ENCODE measurements at regions not wholly inside any gene's neighbourhood (a gene's known extent, or its start where the extent isn't known, plus 50 kb on each side); places are given as distances from the start of the nearest gene placed in this dataset.
A peak's percentile ranks its signal among the peaks of the same experiment; 100 is the strongest.

GRCh38 chr1:34320053-34320669, 143.5 kb downstream of the C1orf94 start:
- H3K4me2 ChIP-seq = no peak overlapping the region
- H3K4me1 ChIP-seq = no peaks in the 10 kb centered on the region
- H3K27me3 ChIP-seq = no peaks in the 10 kb centered on the region
- no peaks in the 10 kb centered on the region for H4K20me1 ChIP-seq
- H3K27ac ChIP-seq = no peak overlapping the region
- no peak for TF ChIP-seq Cebpa-rat (IDR thresholded peaks at IDR 0.05)
- H3K9ac ChIP-seq = no peak overlapping the region
- no peaks in the 10 kb centered on the region for H3K36me3 ChIP-seq
- no peak overlapping the region for H3K4me3 ChIP-seq
- peaks cover 20 to 33% (median 21%) of the 10 kb centered on the region in 11 experiments for H3K9me3 ChIP-seq (replicated peaks in 1 of 11)

- no peaks in the 10 kb centered on the region for H3K36me3 ChIP-seq
- peaks cover 0 to 14% (median 0%) of the 10 kb centered on the region in 11 experiments; a peak in 3 of 22 replicates for H3K9me3 ChIP-seq (replicated peaks in 1 of 11)
- no peak overlapping the region for H3K4me2 ChIP-seq
- TF ChIP-seq Cebpa-rat (IDR thresholded peaks at IDR 0.05) = no peak
- no peaks in the 10 kb centered on the region for H4K20me1 ChIP-seq
- no peak overlapping the region for H3K27ac ChIP-seq
- H3K9ac ChIP-seq = no peak overlapping the region
- H3K27me3 ChIP-seq = no peaks in the 10 kb centered on the region
- no peaks in the 10 kb centered on the region for H3K4me1 ChIP-seq
- H3K4me3 ChIP-seq = no peak overlapping the region
These were observed 146.3 kb downstream of the C1orf94 start for GRCh38 chr1:34322969-34323368.

- Histone ChIP-seq H3K9me3 (replicated peaks in 1 of 11) (peaks cover 0 to 14% (median 0%) of the 10 kb centered on the region in 11 experiments; a peak in 3 of 22 replicates), H3K4me2 (no peak overlapping the region), H4K20me1 (no peaks in the 10 kb centered on the region), H3K4me3 (no peak overlapping the region), H3K27me3 (no peaks in the 10 kb centered on the region), H3K9ac (no peak overlapping the region), H3K36me3 (no peaks in the 10 kb centered on the region), H3K27ac (no peak overlapping the region), H3K4me1 (no peaks in the 10 kb centered on the region)
- TF ChIP-seq Cebpa-rat (IDR thresholded peaks at IDR 0.05) = no peak
These were observed 148.3 kb downstream of the C1orf94 start for GRCh38 chr1:34324879-34325440.

- no peaks in the 10 kb centered on the region for H4K20me1 ChIP-seq
- H3K4me1 ChIP-seq = no peaks in the 10 kb centered on the region; a peak in 1 of 20 replicates
- TF ChIP-seq Cebpa-rat (IDR thresholded peaks at IDR 0.05) = no peak
- H3K27me3 ChIP-seq = no peaks in the 10 kb centered on the region
- no peaks in the 10 kb centered on the region for H3K36me3 ChIP-seq
- H3K27ac ChIP-seq = no peak overlapping the region
- no peak overlapping the region for H3K4me3 ChIP-seq
- peak overlapping the region in 1 of 11 experiments; percentile 3; a peak in 1 of 22 replicates for H3K4me2 ChIP-seq
- H3K9ac ChIP-seq = no peak overlapping the region
- peaks cover 0 to 7% (median 0%) of the 10 kb centered on the region in 11 experiments; a peak in 3 of 22 replicates for H3K9me3 ChIP-seq (replicated peaks in 1 of 11)
These were observed 151.6 kb downstream of the C1orf94 start for GRCh38 chr1:34328281-34328799.

- Histone ChIP-seq H3K9me3 (replicated peaks in 1 of 11) (no peaks in the 10 kb centered on the region), H3K4me2 (no peak overlapping the region), H3K36me3 (no peaks in the 10 kb centered on the region), H3K27ac (no peak overlapping the region), H4K20me1 (no peaks in the 10 kb centered on the region), H3K27me3 (no peaks in the 10 kb centered on the region), H3K4me3 (no peak overlapping the region), H3K4me1 (no peaks in the 10 kb centered on the region; a peak in 1 of 20 replicates), H3K9ac (no peak overlapping the region)
- TF ChIP-seq Cebpa-rat (IDR thresholded peaks at IDR 0.05) = no peak
These were observed 153.4 kb downstream of the C1orf94 start for GRCh38 chr1:34330061-34330460.

- no peak overlapping the region for H3K9ac ChIP-seq
- no peak overlapping the region for H3K4me2 ChIP-seq
- no peak for TF ChIP-seq Cebpa-rat (IDR thresholded peaks at IDR 0.05)
- H3K4me3 ChIP-seq = no peak overlapping the region
- no peaks in the 10 kb centered on the region for H3K27me3 ChIP-seq
- H3K4me1 ChIP-seq = no peaks in the 10 kb centered on the region; a peak in 1 of 20 replicates
- no peaks in the 10 kb centered on the region for H3K36me3 ChIP-seq
- H4K20me1 ChIP-seq = no peaks in the 10 kb centered on the region
- no peaks in the 10 kb centered on the region for H3K9me3 ChIP-seq (replicated peaks in 1 of 11)
- H3K27ac ChIP-seq = no peak overlapping the region
These were observed 154.6 kb downstream of the C1orf94 start for GRCh38 chr1:34331020-34331926.

- Histone ChIP-seq H4K20me1 (no peaks in the 10 kb centered on the region), H3K36me3 (no peaks in the 10 kb centered on the region), H3K4me1 (no peaks in the 10 kb centered on the region; a peak in 1 of 20 replicates), H3K27ac (no peak overlapping the region), H3K4me2 (no peak overlapping the region), H3K9me3 (replicated peaks in 1 of 11) (no peaks in the 10 kb centered on the region), H3K4me3 (no peak overlapping the region), H3K27me3 (no peaks in the 10 kb centered on the region), H3K9ac (no peak overlapping the region)
- TF ChIP-seq Cebpa-rat (IDR thresholded peaks at IDR 0.05) = peak in 1 of 11 experiments; percentile 18; a peak in 1 of 22 replicates
These were observed 156.3 kb downstream of the C1orf94 start for GRCh38 chr1:34332996-34333395.

- Histone ChIP-seq H3K9ac (no peak overlapping the region), H3K36me3 (no peaks in the 10 kb centered on the region), H3K4me3 (no peak overlapping the region), H3K27me3 (no peaks in the 10 kb centered on the region), H3K4me2 (no peak overlapping the region), H3K9me3 (replicated peaks in 1 of 11) (no peaks in the 10 kb centered on the region), H3K27ac (no peak overlapping the region), H4K20me1 (no peaks in the 10 kb centered on the region), H3K4me1 (no peaks in the 10 kb centered on the region)
- TF ChIP-seq Cebpa-rat (IDR thresholded peaks at IDR 0.05) = no peak
These were observed 162.2 kb downstream of the C1orf94 start for GRCh38 chr1:34338871-34339270.

GRCh38 chr1:34341896-34342295, 165.2 kb downstream of the C1orf94 start:
- Histone ChIP-seq H3K36me3 (no peaks in the 10 kb centered on the region), H3K27ac (no peak overlapping the region), H3K4me2 (no peak overlapping the region), H4K20me1 (no peaks in the 10 kb centered on the region), H3K4me3 (no peak overlapping the region), H3K27me3 (no peaks in the 10 kb centered on the region), H3K9me3 (replicated peaks in 1 of 11) (no peaks in the 10 kb centered on the region), H3K4me1 (no peaks in the 10 kb centered on the region), H3K9ac (no peak overlapping the region)
- no peak for TF ChIP-seq Cebpa-rat (IDR thresholded peaks at IDR 0.05)

All from BLaER1 treated with 17β-estradiol and CSF1 and Interleukin-3, amounts not matched to agents 10 nM and 100 nM (cell line).